GM12878 (cell line): ENCODE measurements at regions not wholly inside any gene's neighbourhood (a gene's known extent, or its start where the extent isn't known, plus 50 kb on each side); places are given as distances from the start of the nearest gene placed in this dataset.
A peak's percentile ranks its signal among the peaks of the same experiment; 100 is the strongest.

Source experiments
- ATAC-seq: fragments of 200-7000 bp; cut with Tn5 transposase; 3 replicates; pipeline ENCODE4 v1.9.1; 2020; ENCODE audit warnings: mild to moderate bottlenecking, moderate library complexity
- BruUV-seq: library from RNA; stranded (reverse); fragments of 400-500 nt; replicated peaks from 2 replicates; lab custom pipeline; 2021; lab: Mats Ljungman, UMichigan
- CTCF ChIA-PET: fragments of 300-600 bp; sonication (Branson Sonifier 250); formaldehyde crosslinking; extraction: SDS; loops from one replicate; lab custom pipeline; 2021; ENCODE audit warnings: inconsistent platforms; lab: Yijun Ruan, JAX
- POLR2A ChIA-PET: fragments of 350-600 bp; formaldehyde crosslinking; extraction: SDS; loops from one replicate; lab custom pipeline; 2021; ENCODE audit warnings: inconsistent platforms; lab: Charles Lee
- RAD21 ChIA-PET: fragments of 300-600 bp; sonication (Branson Sonifier 250); formaldehyde crosslinking; loops from one replicate; lab custom pipeline; 2023; ENCODE audit warnings: antibody characterized with exemption; ENCODE audit not compliant: unreplicated experiment; lab: Charles Lee
- SMC1A ChIA-PET: fragments of 300-600 bp; sonication (Branson Sonifier 250); formaldehyde crosslinking; loops from one replicate; lab custom pipeline; 2023; ENCODE audit not compliant: unreplicated experiment, uncharacterized antibody; lab: Charles Lee
- DNase-seq: peaks from one replicate; pipeline ENCODE4 v3.0.0-alpha.2; 2011; ENCODE audit warnings: low read depth, low spot score
- FAIRE-seq: peaks from 3 replicates; lab custom pipeline; 2011; peaks lifted over from hg19 to GRCh38; lab: Jason Lieb, UNC
- H2AFZ ChIP-seq: 2 replicates; pipeline ENCODE4 v1.6.0; 2011; ENCODE audit warnings: low read depth, low read length, control low read depth; ENCODE audit not compliant: control insufficient read depth
- H3K27ac ChIP-seq: 2 replicates; pipeline ENCODE4 v1.5.1; 2011; ENCODE audit warnings: control low read depth; ENCODE audit not compliant: control insufficient read depth, insufficient read depth
- H3K27me3 ChIP-seq, 2 experiments: replicated peaks in 1 of 2; 2 replicates each; pipeline versions ENCODE4 v1.6.0 to v1.6.1; 2011; ENCODE audit warnings: low read length in 1 of 2; ENCODE audit not compliant: control insufficient read depth in 2 of 2, insufficient read depth in 2 of 2
- H3K36me3 ChIP-seq, 2 experiments: 2 replicates each; pipeline ENCODE4 v1.5.1; 2011; ENCODE audit warnings: low read length in 1 of 2; ENCODE audit not compliant: control insufficient read depth in 2 of 2, insufficient read depth in 2 of 2
- H3K4me1 ChIP-seq: 2 replicates; pipeline ENCODE4 v1.6.1; 2011; ENCODE audit warnings: mild to moderate bottlenecking, low read length, moderate library complexity, mixed read lengths; ENCODE audit not compliant: control insufficient read depth, insufficient read depth
- H3K4me2 ChIP-seq: 2 replicates; pipeline ENCODE4 v1.6.0; 2011; ENCODE audit warnings: control low read depth; ENCODE audit not compliant: control insufficient read depth, insufficient read depth
- H3K4me3 ChIP-seq: fragments of 200-600 bp; sonication (generic); 2 replicates; pipeline ENCODE4 v1.5.1; 2016
- H3K79me2 ChIP-seq: 2 replicates; pipeline ENCODE4 v1.6.0; 2011; ENCODE audit warnings: low read length; ENCODE audit not compliant: control insufficient read depth, insufficient read depth
- H3K9ac ChIP-seq: 2 replicates; pipeline ENCODE4 v1.8.0; 2011; ENCODE audit warnings: low read length, control low read depth, mixed read lengths; ENCODE audit not compliant: control insufficient read depth, insufficient read depth
- H3K9me3 ChIP-seq: replicated peaks from 3 replicates; pipeline ENCODE4 v1.5.1; 2011; ENCODE audit warnings: mild to moderate bottlenecking, low read length; ENCODE audit not compliant: control insufficient read depth, insufficient read depth
- H4K20me1 ChIP-seq: 2 replicates; pipeline ENCODE4 v1.6.0; 2011; ENCODE audit not compliant: control insufficient read depth, insufficient read depth
- CEBPZ ChIP-seq: fragments of 150-350 bp; IDR thresholded peaks from 2 replicates; pipeline ENCODE4 v1.6.1; 2016; ENCODE audit warnings: low read depth, low read length
- CTCF ChIP-seq, 3 experiments: IDR thresholded peaks in 2 of 3; conservative IDR thresholded peaks in 1 of 3; 2 replicates each; pipeline ENCODE4 v1.5.1; 2011; ENCODE audit warnings: low read depth in 3 of 3, low read length in 3 of 3, mild to moderate bottlenecking in 3 of 3, control low read depth in 2 of 3, moderate library complexity in 2 of 3, inconsistent platforms in 1 of 3, mixed read lengths in 1 of 3; ENCODE audit not compliant: control insufficient read depth in 2 of 3, insufficient read depth in 1 of 3; ENCODE audit errors: extremely low read depth in 1 of 3
- DPF2 ChIP-seq: fragments of 450-650 bp; IDR thresholded peaks from 2 replicates; pipeline ENCODE4 v1.6.1; 2017; ENCODE audit warnings: mild to moderate bottlenecking
- ESRRA ChIP-seq: IDR thresholded peaks from 2 replicates; pipeline ENCODE4 v1.6.1; 2012; ENCODE audit warnings: mild to moderate bottlenecking, low read length, improper control_type of control experiment
- GABPA ChIP-seq: IDR thresholded peaks from 2 replicates; pipeline ENCODE4 v1.6.1; 2014; ENCODE audit warnings: antibody characterized with exemption, low read depth, mild to moderate bottlenecking, inconsistent platforms
- IKZF2 ChIP-seq, 2 experiments: fragments of 450-650 bp; IDR thresholded peaks; 2 replicates each; pipeline ENCODE4 v1.6.1; 2017; ENCODE audit warnings: mild to moderate bottlenecking in 2 of 2, moderate library complexity in 2 of 2
- NR2F1 ChIP-seq: fragments of 450-650 bp; conservative IDR thresholded peaks from 2 replicates; pipeline ENCODE4 v1.6.1; 2017; ENCODE audit warnings: mild to moderate bottlenecking
- NRF1 ChIP-seq: conservative IDR thresholded peaks from 2 replicates; pipeline ENCODE4 v1.6.1; 2011; ENCODE audit warnings: mild to moderate bottlenecking, low read depth, low read length, improper control_type of control experiment
- PAX5 ChIP-seq: IDR thresholded peaks from 2 replicates; pipeline ENCODE4 v1.6.1; 2011; ENCODE audit warnings: low read depth, low read length, borderline replicate concordance
- PML ChIP-seq: IDR thresholded peaks from 2 replicates; pipeline ENCODE4 v1.6.1; 2012; ENCODE audit warnings: low read length, inconsistent platforms
- POLR2A ChIP-seq: IDR thresholded peaks from 2 replicates; pipeline ENCODE4 v1.6.1; 2011; ENCODE audit warnings: low read depth, mild to moderate bottlenecking, low read length
- SPI1 ChIP-seq: IDR thresholded peaks from 2 replicates; pipeline ENCODE4 v1.6.1; 2011; ENCODE audit warnings: low read depth, mild to moderate bottlenecking, low read length, moderate library complexity, borderline replicate concordance; ENCODE audit not compliant: insufficient read depth
- TCF7 ChIP-seq: IDR thresholded peaks from 2 replicates; pipeline ENCODE4 v1.6.1; 2014; ENCODE audit warnings: antibody characterized with exemption, borderline replicate concordance
- WGBS: methylation state at CpG from one replicate; pipeline ENCODE4 v1.1.6; 2016; ENCODE audit warnings: low lambda C conversion rate; ENCODE audit not compliant: insufficient replicate concordance, insufficient coverage; ENCODE audit errors: missing lambda C conversion rate; 5-methylcytosine and 5-hydroxymethylcytosine counted together
- in situ Hi-C: fragments of 300-500 bp; cut with MboI; formaldehyde crosslinking; loops from 9 replicates; pipeline ENCODE4 v1.14.3; 2018; ENCODE audit warnings: mixed read lengths
- intact Hi-C: fragments of 100-400 bp; cut with micrococcal nuclease; formaldehyde crosslinking; loops from one replicate; pipeline ENCODE4 v1.14.2; 2022; ENCODE audit not compliant: unreplicated experiment

GRCh38 chr18:67359873-67360838 lies 156.4 kb downstream of the DSEL start:
- TF ChIP-seq TCF7 (no peak), NR2F1 (no peak), IKZF2 (IDR thresholded peaks at IDR 0.05) (peak in 1 of 2 experiments; percentile 38; a peak in 1 of 4 replicates), ESRRA (no peak)
- DNase-seq (no peak), ATAC-seq (peak; percentile 72), FAIRE-seq (no peak)
- BruUV-seq = no TSS peak
- Histone ChIP-seq H3K4me1 (no peaks in the 10 kb centered on the region), H3K36me3 (no peaks in the 10 kb centered on the region), H3K4me3 (no peak overlapping the region), H4K20me1 (no peaks in the 10 kb centered on the region), H3K9ac (no peak overlapping the region), H2AFZ (no peak overlapping the region), H3K9me3 (no peaks in the 10 kb centered on the region), H3K4me2 (no peak overlapping the region), H3K79me2 (no peaks in the 10 kb centered on the region), H3K27ac (no peak overlapping the region), H3K27me3 (no peaks in the 10 kb centered on the region; a peak in 1 of 4 replicates)
- ChIA-PET SMC1A (no interaction called here), RAD21 (no interaction called here), CTCF (no interaction called here), POLR2A (no interaction called here)
- WGBS = 11% methylated on average over 8 of the region's 8 CpGs
- in situ Hi-C loops (no loop called here), intact Hi-C loops (no loop called here)

- Histone ChIP-seq H3K27me3 (no peaks in the 10 kb centered on the region; a peak in 1 of 4 replicates), H3K9ac (no peak overlapping the region), H3K9me3 (no peaks in the 10 kb centered on the region), H2AFZ (no peak overlapping the region), H3K4me2 (no peak overlapping the region), H3K36me3 (no peaks in the 10 kb centered on the region), H3K27ac (no peak overlapping the region), H3K4me1 (no peaks in the 10 kb centered on the region), H4K20me1 (no peaks in the 10 kb centered on the region), H3K79me2 (no peaks in the 10 kb centered on the region), H3K4me3 (no peak overlapping the region)
- in situ Hi-C loops (no loop called here), intact Hi-C loops (no loop called here)
- TF ChIP-seq NRF1 = no peak
- no peak for TF ChIP-seq POLR2A
- TF ChIP-seq PAX5 = no peak
- TF ChIP-seq CTCF (IDR thresholded peaks at IDR 0.05 in 2 of 3, conservative IDR thresholded peaks at IDR 0.05 in 1 of 3; ENCODE audit: control insufficient read depth in 2 of 3, extremely low read depth in 1 of 3, insufficient read depth in 1 of 3, low read depth in 3 of 3, low read length in 3 of 3) = no peak
- TF ChIP-seq CEBPZ = no peak
- TF ChIP-seq PML = no peak
- no peak for TF ChIP-seq SPI1
- no peak for TF ChIP-seq GABPA
- no peak for TF ChIP-seq DPF2
- no TSS peak for BruUV-seq
- SMC1A ChIA-PET = no interaction called here
- 10% methylated on average over 8 of the region's 8 CpGs for WGBS
- FAIRE-seq (no peak), ATAC-seq (no peak), DNase-seq (no peak)
- RAD21 ChIA-PET = no interaction called here
- CTCF ChIA-PET = no interaction called here
- POLR2A ChIA-PET = no interaction called here
Observed at GRCh38 chr18:67358947-67359346, 157.6 kb downstream of the DSEL start.
